ENCODE measurements at regions not wholly inside any gene's neighbourhood (a gene's known extent, or its start where the extent isn't known, plus 50 kb on each side); places are given as distances from the start of the nearest gene placed in this dataset.
A peak's percentile ranks its signal among the peaks of the same experiment; 100 is the strongest.

DNA sequence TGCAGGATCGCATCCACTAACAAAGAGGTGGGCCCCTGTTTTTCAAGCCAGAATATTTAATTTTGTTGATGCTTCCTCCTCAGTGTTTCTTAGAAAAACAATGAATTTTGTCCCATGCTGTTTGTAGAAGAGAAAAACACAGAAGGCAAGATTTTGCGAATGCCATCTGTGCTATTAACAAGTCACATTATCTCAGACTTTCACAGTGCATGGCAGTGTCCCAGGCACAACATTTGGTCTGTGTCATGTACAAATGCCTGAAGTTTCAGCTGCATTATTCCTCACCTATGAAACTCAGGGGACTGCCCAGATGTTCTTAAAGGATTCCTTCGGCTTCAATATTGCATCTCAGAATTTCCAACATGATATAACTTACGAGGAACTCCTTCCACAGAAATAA lies 99.6 kb upstream of the ZC3H11B start:
- H3K4me3 Mint-ChIP-seq: no peak overlapping the region
- Histone ChIP-seq H3K4me1 (ENCODE audit: insufficient read depth, low read length) (peaks cover 4% of the 10 kb centered on the region; the same call in 1 of the 2 replicates), H3K4ac (ENCODE audit: low read depth, low read length) (no peak overlapping the region), H2BK15ac (ENCODE audit: low read depth, low read length) (no peak overlapping the region), H3K79me2 (ENCODE audit: insufficient read depth, low read length) (no peaks in the 10 kb centered on the region), H4K8ac (replicated peaks; ENCODE audit: insufficient read length, low read depth, low read length) (no peak overlapping the region), H3K9ac (ENCODE audit: extremely low read depth, insufficient read length, low read length) (no peak overlapping the region), H3K14ac (ENCODE audit: insufficient read depth, low read length) (no peak overlapping the region), H4K5ac (ENCODE audit: insufficient read length, low read depth, low read length) (peak overlapping the region; percentile 85), H3K4me2 (ENCODE audit: insufficient read depth, insufficient read length, low read length) (no peak overlapping the region), H3K23me2 (ENCODE audit: insufficient read length, low read depth, low read length, poor library complexity, severe bottlenecking) (no peaks in the 10 kb centered on the region), H3K79me1 (ENCODE audit: insufficient read depth, low read depth, low read length, poor library complexity, severe bottlenecking) (no peaks in the 10 kb centered on the region), H3K18ac (ENCODE audit: insufficient read length, low read depth, low read length) (no peak overlapping the region), H4K20me1 (ENCODE audit: control insufficient read depth, insufficient read depth, insufficient read length) (no peaks in the 10 kb centered on the region), H2BK5ac (ENCODE audit: insufficient read length, low read length) (no peak overlapping the region), H2BK20ac (ENCODE audit: low read depth, low read length, poor library complexity, severe bottlenecking) (no peak overlapping the region), H3K9me3 (ENCODE audit: control insufficient read depth, low read depth, low read length) (no peaks in the 10 kb centered on the region), H3K23ac (ENCODE audit: insufficient read length, low read depth, low read length) (no peak overlapping the region), H4K91ac (ENCODE audit: insufficient read length, low read depth, low read length) (no peak overlapping the region), H3T11ph (ENCODE audit: low read length) (no peak overlapping the region), H2AFZ (ENCODE audit: low read length) (no peak overlapping the region), H3K27me3 (ENCODE audit: insufficient read depth, low read length) (no peaks in the 10 kb centered on the region), H3K27ac (ENCODE audit: insufficient read length, low read depth, low read length) (no peak overlapping the region), H3K56ac (ENCODE audit: insufficient read length, low read depth, low read length) (no peak overlapping the region), H2BK12ac (ENCODE audit: insufficient read length, low read depth, low read length) (no peak overlapping the region), H2AK5ac (ENCODE audit: insufficient read length, low read length) (no peak overlapping the region), H2BK120ac (ENCODE audit: low read depth, low read length, poor library complexity, severe bottlenecking) (no peak overlapping the region)
- no CpG with 5 or more reads among the region's 4 CpGs for WGBS (ENCODE audit: extremely low coverage, insufficient read length, low lambda C conversion rate)
- no peaks in the 10 kb centered on the region; a peak in 1 of 5 replicates for H3K9me3 Mint-ChIP-seq
- peaks cover 3 to 9% of the 10 kb centered on the region in 2 experiments for H3K4me1 Mint-ChIP-seq
- peak overlapping the region in 1 of 3 experiments; percentile 23; a peak in 1 of 7 replicates for H3K27ac Mint-ChIP-seq
- no peaks in the 10 kb centered on the region; the same call in 1 of the 2 replicates for H3K27me3 Mint-ChIP-seq (ENCODE audit: low read depth)
- no peaks in the 10 kb centered on the region for H3K36me3 Mint-ChIP-seq (ENCODE audit: insufficient read depth in 1 of 3, low read depth in 3 of 3)
- TF ChIP-seq, protein P1, sequence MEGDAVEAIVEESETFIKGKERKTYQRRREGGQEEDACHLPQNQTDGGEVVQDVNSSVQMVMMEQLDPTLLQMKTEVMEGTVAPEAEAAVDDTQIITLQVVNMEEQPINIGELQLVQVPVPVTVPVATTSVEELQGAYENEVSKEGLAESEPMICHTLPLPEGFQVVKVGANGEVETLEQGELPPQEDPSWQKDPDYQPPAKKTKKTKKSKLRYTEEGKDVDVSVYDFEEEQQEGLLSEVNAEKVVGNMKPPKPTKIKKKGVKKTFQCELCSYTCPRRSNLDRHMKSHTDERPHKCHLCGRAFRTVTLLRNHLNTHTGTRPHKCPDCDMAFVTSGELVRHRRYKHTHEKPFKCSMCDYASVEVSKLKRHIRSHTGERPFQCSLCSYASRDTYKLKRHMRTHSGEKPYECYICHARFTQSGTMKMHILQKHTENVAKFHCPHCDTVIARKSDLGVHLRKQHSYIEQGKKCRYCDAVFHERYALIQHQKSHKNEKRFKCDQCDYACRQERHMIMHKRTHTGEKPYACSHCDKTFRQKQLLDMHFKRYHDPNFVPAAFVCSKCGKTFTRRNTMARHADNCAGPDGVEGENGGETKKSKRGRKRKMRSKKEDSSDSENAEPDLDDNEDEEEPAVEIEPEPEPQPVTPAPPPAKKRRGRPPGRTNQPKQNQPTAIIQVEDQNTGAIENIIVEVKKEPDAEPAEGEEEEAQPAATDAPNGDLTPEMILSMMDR (conservative IDR thresholded peaks at IDR 0.05): no peak
- DNase-seq: no peak

Data from H9 (cell line).